D721Med (cell line): ENCODE measurements at regions not wholly inside any gene's neighbourhood (a gene's known extent, or its start where the extent isn't known, plus 50 kb on each side); places are given as distances from the start of the nearest gene placed in this dataset.

Experiments used
- DNase-seq: peaks from one replicate; pipeline ENCODE4 v3.0.0; 2011; ENCODE audit warnings: low spot score; ENCODE audit not compliant: insufficient read length
- FAIRE-seq: peaks from 2 replicates; lab custom pipeline; 2011; peaks lifted over from hg19 to GRCh38; lab: Jason Lieb, UNC
- TF ChIP-seq, protein P1 (sequence below): IDR thresholded peaks from 2 replicates; pipeline ENCODE4 v1.5.1; 2012; ENCODE audit warnings: mild to moderate bottlenecking, control low read depth; ENCODE audit not compliant: insufficient read depth; ENCODE audit errors: missing control alignments

GRCh38 chr12:24039113-24039525 is 89.6 kb upstream of the SOX5 start:
- FAIRE-seq (no peak), DNase-seq (no peak)
- TF ChIP-seq, protein P1, sequence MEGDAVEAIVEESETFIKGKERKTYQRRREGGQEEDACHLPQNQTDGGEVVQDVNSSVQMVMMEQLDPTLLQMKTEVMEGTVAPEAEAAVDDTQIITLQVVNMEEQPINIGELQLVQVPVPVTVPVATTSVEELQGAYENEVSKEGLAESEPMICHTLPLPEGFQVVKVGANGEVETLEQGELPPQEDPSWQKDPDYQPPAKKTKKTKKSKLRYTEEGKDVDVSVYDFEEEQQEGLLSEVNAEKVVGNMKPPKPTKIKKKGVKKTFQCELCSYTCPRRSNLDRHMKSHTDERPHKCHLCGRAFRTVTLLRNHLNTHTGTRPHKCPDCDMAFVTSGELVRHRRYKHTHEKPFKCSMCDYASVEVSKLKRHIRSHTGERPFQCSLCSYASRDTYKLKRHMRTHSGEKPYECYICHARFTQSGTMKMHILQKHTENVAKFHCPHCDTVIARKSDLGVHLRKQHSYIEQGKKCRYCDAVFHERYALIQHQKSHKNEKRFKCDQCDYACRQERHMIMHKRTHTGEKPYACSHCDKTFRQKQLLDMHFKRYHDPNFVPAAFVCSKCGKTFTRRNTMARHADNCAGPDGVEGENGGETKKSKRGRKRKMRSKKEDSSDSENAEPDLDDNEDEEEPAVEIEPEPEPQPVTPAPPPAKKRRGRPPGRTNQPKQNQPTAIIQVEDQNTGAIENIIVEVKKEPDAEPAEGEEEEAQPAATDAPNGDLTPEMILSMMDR, result no peak

DNA sequence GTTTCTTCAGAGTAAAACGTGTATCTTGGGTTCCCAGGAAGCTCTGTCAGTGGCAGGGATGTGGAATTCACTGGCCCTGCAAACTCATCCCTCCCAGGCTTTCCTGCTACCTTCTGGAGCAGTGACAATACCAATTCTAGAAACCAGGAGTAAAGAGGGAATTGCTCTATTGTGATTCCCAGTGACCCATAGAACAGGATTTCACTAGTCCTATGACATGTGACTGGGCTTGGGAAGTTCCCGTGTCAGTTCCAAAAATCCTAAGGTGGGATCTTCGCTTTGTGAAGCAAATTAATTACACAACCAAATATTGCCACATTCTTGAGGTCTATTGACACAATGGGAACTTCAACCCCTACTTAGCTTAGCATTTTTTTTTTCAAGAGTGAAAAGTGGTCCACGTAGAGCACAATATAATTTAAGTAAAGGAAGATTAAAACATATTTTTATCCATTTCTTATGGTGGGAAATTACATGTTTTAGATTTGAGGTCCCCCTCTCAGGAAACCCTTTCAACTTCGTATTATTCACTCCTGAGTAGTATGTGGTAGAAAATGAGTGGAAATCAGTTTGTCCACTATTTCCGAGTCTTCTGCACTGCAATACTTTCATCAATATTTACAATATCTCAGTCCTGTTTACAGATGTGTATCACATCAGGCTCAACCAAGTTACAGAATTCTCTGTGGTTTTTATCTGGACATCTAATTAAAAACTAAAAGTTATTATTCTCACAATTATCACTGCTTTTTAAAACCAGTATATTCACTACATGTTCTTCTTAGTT is 88.9 kb upstream of the SOX5 start:
- DNase-seq (no peak), FAIRE-seq (no peak)
- TF ChIP-seq, protein P1, result no peak

GRCh38 chr12:24036438-24037216 is 87.2 kb upstream of the SOX5 start:
- TF ChIP-seq, protein P1, result no peak
- DNase-seq (no peak), FAIRE-seq (no peak)

DNA sequence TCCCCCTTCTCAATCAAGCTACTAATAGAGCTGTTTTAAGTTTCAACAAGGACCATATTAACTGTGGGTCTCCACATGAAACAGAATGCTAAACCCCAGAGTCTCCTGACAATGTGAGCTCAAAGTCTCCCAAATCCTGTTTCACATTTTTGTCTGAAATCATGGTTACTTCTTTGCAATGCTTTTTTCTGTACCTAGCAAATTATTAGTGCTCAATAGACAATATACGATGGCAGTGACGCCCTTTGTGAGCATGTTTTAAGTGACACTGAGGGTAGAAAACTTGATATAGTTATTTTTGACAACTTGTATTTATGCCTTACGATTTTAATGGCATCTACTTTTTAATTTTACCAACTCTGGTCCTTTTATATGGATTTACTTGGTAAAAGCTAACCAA is 85.4 kb upstream of the SOX5 start:
- TF ChIP-seq, protein P1, result no peak
- no peak for FAIRE-seq
- DNase-seq, result no peak

GRCh38 chr12:24034160-24034559 is 84.7 kb upstream of the SOX5 start:
- no peak for DNase-seq
- TF ChIP-seq, protein P1, result no peak

DNA sequence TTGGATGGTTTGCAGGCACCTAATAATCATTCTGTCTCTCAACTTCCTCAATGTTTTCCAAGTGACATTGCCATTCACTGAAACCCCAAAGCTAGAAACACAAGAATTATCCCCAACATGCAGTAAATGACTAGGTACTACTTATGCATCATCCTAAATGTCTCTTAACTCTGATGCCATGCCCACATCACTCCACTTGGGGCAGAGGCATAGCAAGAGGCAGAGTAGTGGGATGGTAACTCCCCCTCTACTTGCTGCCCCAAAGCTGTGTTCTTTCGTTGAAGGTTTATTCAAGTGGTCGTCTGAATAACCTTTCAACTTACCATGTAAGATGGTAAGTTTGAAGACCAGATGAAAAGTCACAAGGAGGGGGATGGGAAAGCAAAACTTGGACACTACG is 77.9 kb upstream of the SOX5 start:
- FAIRE-seq, result no peak
- TF ChIP-seq, protein P1, result no peak
- DNase-seq, result no peak

More at GRCh38 chr12:24034160-24034559, 84.7 kb upstream of the SOX5 start:
- no peak for FAIRE-seq
